LNCaP clone FGC (cell line): ENCODE measurements at regions not wholly inside any gene's neighbourhood (a gene's known extent, or its start where the extent isn't known, plus 50 kb on each side); places are given as distances from the start of the nearest gene placed in this dataset.
"Not testable (repeated sequence)": the region's sequence is repeated elsewhere in the genome, so short reads cannot be mapped to it uniquely, and the experiment has no call there.

Source experiments
- DNase-seq: peaks from one replicate; pipeline ENCODE4 v3.0.0-alpha.2; 2011; ENCODE audit warnings: low read depth
- H3K4me3 ChIP-seq: 2 replicates; pipeline ENCODE4 v1.5.1; 2011; ENCODE audit warnings: mild to moderate bottlenecking, low read depth, low read length, control low read depth
- TF ChIP-seq, protein P1 (sequence below): IDR thresholded peaks from 2 replicates; pipeline ENCODE4 v1.5.1; 2012; ENCODE audit warnings: mild to moderate bottlenecking; ENCODE audit not compliant: control insufficient read depth, insufficient read depth; ENCODE audit errors: extremely low read depth

DNA sequence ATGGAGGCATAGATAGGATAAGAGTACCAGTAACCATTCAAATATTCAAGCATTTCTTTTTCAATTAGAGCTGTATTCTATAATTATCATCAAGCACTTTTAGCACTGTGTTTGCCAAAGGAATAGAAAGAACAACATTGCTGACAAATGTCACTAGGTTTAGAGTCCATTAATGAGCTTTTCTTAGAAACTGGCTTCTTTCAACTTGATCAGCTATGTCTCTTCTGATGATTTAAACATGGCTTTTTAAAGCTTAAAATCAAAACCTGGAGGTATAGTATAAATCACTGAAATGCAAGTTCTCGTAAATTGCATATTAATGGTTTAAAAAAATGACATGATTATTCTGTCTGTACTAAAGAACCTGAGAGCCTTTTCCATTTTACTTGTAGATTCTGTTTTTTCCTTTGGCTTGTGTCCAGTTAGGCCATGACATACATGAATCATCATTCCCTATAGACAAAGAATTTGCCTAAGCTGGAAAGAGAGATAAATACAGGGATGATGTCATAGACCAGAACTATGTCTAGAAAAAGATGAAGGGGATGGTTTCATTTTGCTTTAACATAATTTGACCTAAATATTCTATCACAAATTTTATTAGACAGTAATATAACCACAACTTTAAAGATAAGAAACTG, 340.1 kb upstream of the CTSO start:
- H3K4me3 ChIP-seq: no peak overlapping the region
- no peak for DNase-seq
- TF ChIP-seq, protein P1, sequence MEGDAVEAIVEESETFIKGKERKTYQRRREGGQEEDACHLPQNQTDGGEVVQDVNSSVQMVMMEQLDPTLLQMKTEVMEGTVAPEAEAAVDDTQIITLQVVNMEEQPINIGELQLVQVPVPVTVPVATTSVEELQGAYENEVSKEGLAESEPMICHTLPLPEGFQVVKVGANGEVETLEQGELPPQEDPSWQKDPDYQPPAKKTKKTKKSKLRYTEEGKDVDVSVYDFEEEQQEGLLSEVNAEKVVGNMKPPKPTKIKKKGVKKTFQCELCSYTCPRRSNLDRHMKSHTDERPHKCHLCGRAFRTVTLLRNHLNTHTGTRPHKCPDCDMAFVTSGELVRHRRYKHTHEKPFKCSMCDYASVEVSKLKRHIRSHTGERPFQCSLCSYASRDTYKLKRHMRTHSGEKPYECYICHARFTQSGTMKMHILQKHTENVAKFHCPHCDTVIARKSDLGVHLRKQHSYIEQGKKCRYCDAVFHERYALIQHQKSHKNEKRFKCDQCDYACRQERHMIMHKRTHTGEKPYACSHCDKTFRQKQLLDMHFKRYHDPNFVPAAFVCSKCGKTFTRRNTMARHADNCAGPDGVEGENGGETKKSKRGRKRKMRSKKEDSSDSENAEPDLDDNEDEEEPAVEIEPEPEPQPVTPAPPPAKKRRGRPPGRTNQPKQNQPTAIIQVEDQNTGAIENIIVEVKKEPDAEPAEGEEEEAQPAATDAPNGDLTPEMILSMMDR: no peak

DNA sequence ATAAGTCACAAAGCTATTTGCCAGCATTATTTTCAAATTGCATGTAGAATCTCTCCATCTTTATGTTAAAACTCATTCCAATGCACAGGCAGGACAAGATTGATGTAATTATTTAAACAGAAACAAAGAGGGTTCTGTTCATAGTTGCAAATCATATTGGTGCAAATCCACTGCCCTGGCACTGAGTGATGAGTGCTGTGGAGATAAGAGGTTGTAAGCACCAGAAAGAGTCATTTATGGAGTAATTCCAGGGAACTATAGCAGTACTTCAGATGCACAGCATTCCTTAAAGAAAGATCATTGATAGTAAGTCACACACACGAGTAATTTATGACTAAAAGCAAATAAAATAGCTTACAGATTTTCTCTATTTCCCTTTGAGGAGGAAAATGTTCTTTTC, 337.7 kb upstream of the CTSO start:
- TF ChIP-seq, protein P1: no peak
- no peak for DNase-seq
- no peak overlapping the region for H3K4me3 ChIP-seq

DNA sequence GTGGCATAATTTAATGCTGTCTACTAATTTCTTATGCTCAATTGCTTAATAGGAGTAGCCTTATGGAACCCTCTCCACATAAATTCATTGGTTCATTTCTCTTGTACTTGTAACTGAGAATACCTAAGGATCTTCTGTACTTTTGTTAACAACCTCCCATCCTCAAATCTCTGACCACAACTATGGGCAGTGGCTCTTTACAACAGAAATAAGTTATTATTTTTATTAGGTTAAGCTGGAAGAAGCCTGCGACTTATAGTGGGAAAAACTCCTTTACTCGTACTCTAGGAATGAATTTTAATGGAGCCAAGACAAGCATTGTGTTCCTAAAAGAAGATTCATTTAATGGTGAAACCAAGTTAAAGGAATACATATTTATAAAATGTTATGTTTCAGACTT, 337.1 kb upstream of the CTSO start:
- TF ChIP-seq, protein P1: no peak
- H3K4me3 ChIP-seq: no peak overlapping the region
- DNase-seq: no peak

DNA sequence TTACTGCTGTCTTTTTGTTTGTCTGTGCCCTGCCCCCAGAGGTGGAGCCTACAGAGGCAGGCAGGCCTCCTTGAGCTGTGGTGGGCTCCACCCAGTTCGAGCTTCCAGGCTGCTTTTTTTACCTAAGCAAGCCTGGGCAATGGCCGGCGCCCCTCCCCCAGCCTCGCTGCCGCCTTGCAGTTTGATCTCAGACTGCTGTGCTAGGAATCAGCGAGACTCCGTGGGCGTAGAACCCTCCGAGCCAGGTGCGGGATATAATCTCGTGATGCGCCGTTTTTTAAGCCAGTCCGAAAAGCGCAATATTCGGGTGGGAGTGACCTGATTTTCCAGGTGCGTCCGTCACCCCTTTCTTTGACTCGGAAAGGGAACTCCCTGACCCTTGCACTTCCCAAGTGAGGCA, 336.4 kb upstream of the CTSO start:
- not testable (repeated sequence) for H3K4me3 ChIP-seq, DNase-seq

DNA sequence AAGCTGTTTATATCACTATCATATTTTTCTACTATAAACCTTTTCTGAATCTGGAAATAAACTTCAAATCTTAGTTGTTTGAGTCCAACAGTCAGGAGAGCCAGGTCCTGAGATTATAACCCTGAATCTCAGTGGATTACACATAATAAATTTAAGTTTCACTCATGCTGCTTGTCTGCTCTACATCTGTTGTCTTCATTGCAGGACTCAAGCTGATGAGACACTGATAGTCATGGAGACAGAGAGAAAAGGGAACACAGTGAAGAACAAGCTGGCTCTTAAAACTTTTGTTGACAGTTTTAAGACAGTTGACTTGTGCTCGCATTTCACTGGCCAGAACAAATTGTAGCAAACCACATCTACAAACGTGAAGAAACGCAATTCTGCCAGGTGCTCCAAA, 327.0 kb upstream of the CTSO start:
- no peak for DNase-seq
- TF ChIP-seq, protein P1: no peak
- no peak overlapping the region for H3K4me3 ChIP-seq

DNA sequence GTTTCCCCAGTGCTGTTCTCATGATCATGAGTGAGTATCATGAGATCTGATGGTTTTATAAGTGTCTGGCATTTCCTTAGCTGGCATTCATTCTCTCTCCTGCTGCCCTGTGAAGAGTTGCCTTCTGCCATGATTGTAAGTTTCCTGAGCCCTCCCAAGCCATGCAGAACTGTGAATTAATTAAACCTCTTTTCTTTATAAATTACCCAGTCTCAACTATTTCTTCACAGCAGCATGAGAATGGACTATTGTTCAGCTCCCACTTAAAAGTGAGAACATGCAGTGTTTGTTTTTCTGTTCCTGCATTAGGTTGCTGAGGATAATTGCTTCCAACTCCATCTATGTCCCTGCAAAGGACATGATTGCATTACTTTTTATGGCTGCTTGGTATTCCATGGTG, 311.7 kb upstream of the CTSO start:
- DNase-seq: no peak
- TF ChIP-seq, protein P1: no peak
- no peak overlapping the region for H3K4me3 ChIP-seq

DNA sequence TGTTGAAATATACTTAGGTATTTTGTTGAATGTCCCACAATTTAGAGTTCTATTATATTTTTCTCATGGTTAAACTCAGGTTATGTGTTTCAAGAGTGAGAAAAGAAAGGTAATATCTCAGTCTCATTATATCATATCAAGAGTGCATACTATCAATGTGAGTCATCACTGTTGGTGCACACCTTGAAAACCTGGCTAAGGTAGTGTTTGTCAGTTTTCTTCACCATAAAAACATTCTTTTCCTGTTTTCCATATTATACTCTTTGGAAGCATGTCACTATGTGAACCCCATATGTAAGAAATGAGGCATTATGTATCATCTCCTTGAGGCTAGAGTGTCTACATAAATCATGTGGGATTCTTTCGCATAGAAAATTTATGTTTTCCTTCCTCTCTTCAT, 307.6 kb upstream of the CTSO start:
- no peak for DNase-seq

More for the DNA sequence above, 307.6 kb upstream of the CTSO start:
- H3K4me3 ChIP-seq: no peak overlapping the region
- TF ChIP-seq, protein P1: no peak
